Dedifferentiated amniotic fluid mesenchymal stem cell (primary cell): ENCODE measurements at regions not wholly inside any gene's neighbourhood (a gene's known extent, or its start where the extent isn't known, plus 50 kb on each side); places are given as distances from the start of the nearest gene placed in this dataset.
A peak's percentile ranks its signal among the peaks of the same experiment; 100 is the strongest.

ENCODE experiments used
- DNase-seq: peaks from one replicate; pipeline ENCODE4 v3.0.0-alpha.2; 2016; ENCODE audit errors: extremely low spot score

GRCh38 chr16:48831076-48831722, 221.2 kb upstream of the N4BP1 start:
- DNase-seq: no peak

GRCh38 chr16:48829336-48830310, 219.6 kb upstream of the N4BP1 start:
- DNase-seq: no peak

GRCh38 chr16:48824271-48824670, 214.3 kb upstream of the N4BP1 start:
- no peak for DNase-seq

GRCh38 chr16:48822431-48822830, 212.5 kb upstream of the N4BP1 start:
- DNase-seq: no peak

- DNase-seq: no peak
Observed at GRCh38 chr16:48820379-48820778, 210.4 kb upstream of the N4BP1 start.

- no peak for DNase-seq
Observed at GRCh38 chr16:48818257-48818656, 208.3 kb upstream of the N4BP1 start.

GRCh38 chr16:48817032-48817431, 207.1 kb upstream of the N4BP1 start:
- DNase-seq: no peak

- no peak for DNase-seq
Observed at GRCh38 chr16:48816393-48816792, 206.4 kb upstream of the N4BP1 start.

- DNase-seq: no peak
Observed at GRCh38 chr16:48814994-48815393, 205.0 kb upstream of the N4BP1 start.

- DNase-seq: no peak
Observed at GRCh38 chr16:48813485-48813884, 203.5 kb upstream of the N4BP1 start.

GRCh38 chr16:48812856-48813255, 202.9 kb upstream of the N4BP1 start:
- no peak for DNase-seq

- DNase-seq: no peak
Observed at GRCh38 chr16:48811478-48811877, 201.5 kb upstream of the N4BP1 start.

GRCh38 chr16:48810803-48811453, 200.9 kb upstream of the N4BP1 start:
- no peak for DNase-seq

GRCh38 chr16:48810436-48810802, 200.4 kb upstream of the N4BP1 start:
- DNase-seq: no peak

GRCh38 chr16:48790151-48790550, 180.2 kb upstream of the N4BP1 start:
- DNase-seq: no peak

GRCh38 chr16:48788475-48788874, 178.5 kb upstream of the N4BP1 start:
- DNase-seq: no peak

- DNase-seq: no peak
Observed at GRCh38 chr16:48745541-48745940, 135.6 kb upstream of the N4BP1 start.

GRCh38 chr16:48740964-48741363, 131.0 kb upstream of the N4BP1 start:
- DNase-seq: no peak

GRCh38 chr16:48734220-48734619, 124.2 kb upstream of the N4BP1 start:
- no peak for DNase-seq

- no peak for DNase-seq
Observed at GRCh38 chr16:48704710-48705109, 94.7 kb upstream of the N4BP1 start.

- peak; percentile 75 for DNase-seq
Observed at GRCh38 chr16:48687421-48688038, 77.5 kb upstream of the N4BP1 start.

- DNase-seq: no peak
Observed at GRCh38 chr16:48684148-48684547, 74.2 kb upstream of the N4BP1 start.
